ENCODE measurements at regions not wholly inside any gene's neighbourhood (a gene's known extent, or its start where the extent isn't known, plus 50 kb on each side); places are given as distances from the start of the nearest gene placed in this dataset.

- no peak for DNase-seq (ENCODE audit: low spot score)
Observed at GRCh38 chr5:98065261-98065909, 708.1 kb upstream of the RGMB start.

GRCh38 chr5:98066910-98067309 is 706.6 kb upstream of the RGMB start:
- DNase-seq (ENCODE audit: low spot score), result no peak

GRCh38 chr5:98069876-98070512 is 703.5 kb upstream of the RGMB start:
- no peak for DNase-seq (ENCODE audit: low spot score)

GRCh38 chr5:98072921-98073320 is 700.5 kb upstream of the RGMB start:
- no peak for DNase-seq (ENCODE audit: low spot score)

GRCh38 chr5:98076501-98076900 is 697.0 kb upstream of the RGMB start:
- no peak for DNase-seq (ENCODE audit: low spot score)

GRCh38 chr5:98085593-98085992 is 687.9 kb upstream of the RGMB start:
- no peak for DNase-seq (ENCODE audit: low spot score)

GRCh38 chr5:98095072-98095471 is 678.4 kb upstream of the RGMB start:
- no peak for DNase-seq (ENCODE audit: low spot score)

- no peak for DNase-seq (ENCODE audit: low spot score)
Observed at GRCh38 chr5:98096155-98096554, 677.3 kb upstream of the RGMB start.

- no peak for DNase-seq (ENCODE audit: low spot score)
Observed at GRCh38 chr5:98099448-98100105, 673.9 kb upstream of the RGMB start.

- no peak for DNase-seq (ENCODE audit: low spot score)
Observed at GRCh38 chr5:98101131-98101530, 672.3 kb upstream of the RGMB start.

- no peak for DNase-seq (ENCODE audit: low spot score)
Observed at GRCh38 chr5:98102936-98103335, 670.5 kb upstream of the RGMB start.

GRCh38 chr5:98103807-98104206 is 669.7 kb upstream of the RGMB start:
- no peak for DNase-seq (ENCODE audit: low spot score)

- DNase-seq (ENCODE audit: low spot score), result no peak
Observed at GRCh38 chr5:98104454-98105188, 668.8 kb upstream of the RGMB start.

- DNase-seq (ENCODE audit: low spot score), result no peak
Observed at GRCh38 chr5:98105681-98106080, 667.8 kb upstream of the RGMB start.

- no peak for DNase-seq (ENCODE audit: low spot score)
Observed at GRCh38 chr5:98106116-98107031, 667.1 kb upstream of the RGMB start.

GRCh38 chr5:98108497-98108896 is 665.0 kb upstream of the RGMB start:
- DNase-seq (ENCODE audit: low spot score), result no peak

GRCh38 chr5:98109561-98110006 is 663.9 kb upstream of the RGMB start:
- DNase-seq (ENCODE audit: low spot score), result no peak

- no peak for DNase-seq (ENCODE audit: low spot score)
Observed at GRCh38 chr5:98110282-98110691, 663.2 kb upstream of the RGMB start.

GRCh38 chr5:98110791-98111190 is 662.7 kb upstream of the RGMB start:
- DNase-seq (ENCODE audit: low spot score), result no peak

- no peak for DNase-seq (ENCODE audit: low spot score)
Observed at GRCh38 chr5:98111686-98112085, 661.8 kb upstream of the RGMB start.

All from putamen (tissue), 1 donor.